ENCODE measurements at regions not wholly inside any gene's neighbourhood (a gene's known extent, or its start where the extent isn't known, plus 50 kb on each side); places are given as distances from the start of the nearest gene placed in this dataset.
A peak's percentile ranks its signal among the peaks of the same experiment; 100 is the strongest.

GRCh38 chr14:71320107-71320733 lies 413.0 kb downstream of the PCNX1 start, which contains the start of gene SIPA1L1:
- TF ChIP-seq CTCF (IDR thresholded peaks at IDR 0.05) (peak in 4 of 7 experiments; percentile 1 to 29 (median 18)), POLR2A (IDR thresholded peaks at IDR 0.05) (peak; percentile 82 to 96 (median 96))

Measured in body of pancreas (tissue), 4 donors.